GM19351 (cell line): ENCODE measurements at regions not wholly inside any gene's neighbourhood (a gene's known extent, or its start where the extent isn't known, plus 50 kb on each side); places are given as distances from the start of the nearest gene placed in this dataset.

Source experiments
- ATAC-seq: cut with Tn5 transposase; IDR thresholded peaks from one replicate; pipeline ENCODE4 v1.9.1; 2021; ENCODE audit warnings: mild to moderate bottlenecking, moderate library complexity; ENCODE audit not compliant: unreplicated experiment

DNA sequence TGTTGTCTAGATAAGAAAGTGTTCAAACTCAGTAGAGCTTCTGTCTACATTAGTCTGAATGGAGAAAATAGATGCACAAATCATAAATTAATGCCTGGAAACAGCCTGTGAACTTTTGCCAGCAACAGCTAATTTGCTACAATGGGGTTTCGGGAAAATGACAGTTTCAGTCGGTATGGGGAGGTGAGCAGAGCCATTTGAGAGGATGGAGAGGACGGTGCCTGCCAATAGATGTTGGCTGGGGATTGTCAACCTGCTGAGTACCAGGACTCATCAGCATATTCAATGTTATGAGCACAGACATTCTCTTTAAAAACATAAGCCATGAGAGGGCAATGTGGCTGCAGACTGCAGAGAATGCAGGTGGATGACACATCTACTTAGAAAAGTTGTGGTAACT, 230.3 kb upstream of the PCDH18 start:
- ATAC-seq = no peak

DNA sequence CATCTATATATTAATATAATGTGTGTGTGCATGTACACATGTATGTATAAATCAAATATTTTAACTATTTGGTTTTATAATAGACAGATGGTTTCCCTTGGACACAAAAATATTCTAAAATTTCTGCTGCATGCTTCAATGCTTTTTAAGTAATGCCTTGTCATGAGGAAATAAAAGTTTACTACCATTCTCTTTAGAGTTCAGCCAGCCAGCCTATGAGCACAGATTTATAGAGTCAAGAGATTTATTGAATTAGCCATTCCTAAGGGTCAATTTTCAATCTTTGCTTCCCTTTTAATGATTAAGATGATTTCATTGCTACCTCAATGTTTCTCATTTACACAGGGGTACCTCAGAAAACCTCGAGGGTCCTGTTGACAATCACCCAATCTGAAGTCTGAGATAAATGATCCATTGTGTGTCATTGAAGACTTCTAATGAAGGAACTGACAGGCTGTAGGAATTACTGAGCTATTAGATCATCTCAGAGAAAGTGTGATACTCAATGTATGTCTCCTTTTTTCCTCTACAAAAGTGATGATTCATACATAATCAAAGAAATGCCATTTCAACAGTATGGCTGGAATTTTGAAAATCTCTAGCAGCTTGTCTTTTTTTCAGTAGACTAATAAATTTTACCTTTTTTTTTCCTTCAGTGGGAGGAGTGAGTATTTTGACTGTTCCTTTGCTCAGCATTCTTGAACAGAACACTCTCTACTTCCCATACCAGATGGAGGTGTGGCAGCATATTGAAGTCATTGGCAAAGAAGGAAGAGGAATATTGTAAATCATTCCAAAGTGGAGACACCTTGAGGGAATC, 222.6 kb upstream of the PCDH18 start:
- ATAC-seq = no peak

DNA sequence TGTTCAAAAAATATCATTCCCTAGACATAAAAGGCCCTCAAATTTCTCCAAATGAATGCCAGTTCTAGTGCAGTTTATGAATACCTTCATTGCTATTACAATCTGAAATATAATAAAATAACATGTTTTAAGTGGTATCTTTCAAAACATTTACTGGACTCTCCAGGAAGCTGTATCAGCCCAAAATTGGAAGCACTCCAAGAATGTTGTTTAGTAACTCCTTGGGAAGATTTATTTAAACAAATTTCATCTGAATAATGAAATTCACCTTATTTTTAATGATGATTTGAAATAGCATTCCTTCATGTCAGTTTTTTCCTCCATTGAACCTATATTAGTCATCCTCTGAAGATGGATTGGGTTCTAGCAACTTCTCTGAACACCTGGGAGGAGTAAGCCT, 217.2 kb upstream of the PCDH18 start:
- no peak for ATAC-seq

DNA sequence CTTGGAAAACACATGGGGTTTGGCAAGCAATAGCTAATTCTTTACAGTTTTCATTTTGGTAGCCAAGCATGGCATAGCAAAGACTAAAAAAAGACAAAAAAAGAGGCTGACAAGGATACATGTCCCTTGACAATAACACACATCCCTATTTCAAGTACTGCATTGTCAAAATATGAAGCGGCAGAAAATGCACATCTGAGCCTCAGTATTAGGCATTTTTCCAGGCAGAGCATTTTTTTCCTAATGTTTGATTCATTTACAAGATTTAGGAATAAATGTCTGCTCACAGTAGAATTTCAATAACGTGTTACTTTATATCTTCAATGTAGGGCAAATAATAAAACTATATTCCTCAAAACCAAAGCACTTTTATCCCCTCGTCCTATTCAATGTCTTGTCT, 216.3 kb upstream of the PCDH18 start:
- ATAC-seq = no peak

DNA sequence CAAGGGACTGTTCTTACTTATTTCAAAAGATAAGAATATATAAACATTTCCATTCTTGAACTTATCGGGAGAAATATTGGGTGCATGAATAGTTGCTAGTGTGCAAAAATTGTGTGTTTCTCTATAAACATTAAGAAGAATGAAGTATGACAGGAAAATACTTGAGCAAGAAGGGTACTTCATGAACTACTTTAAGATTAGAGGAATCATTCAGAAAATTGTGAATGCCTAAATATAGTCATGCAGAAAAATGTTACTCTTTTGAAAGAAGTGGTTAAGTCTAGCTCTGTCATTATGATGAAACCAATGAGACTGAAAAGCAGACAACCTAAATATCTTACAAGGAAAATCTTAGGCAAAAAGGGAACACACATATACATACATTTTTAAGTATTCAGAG, 207.8 kb upstream of the PCDH18 start:
- ATAC-seq = no peak

DNA sequence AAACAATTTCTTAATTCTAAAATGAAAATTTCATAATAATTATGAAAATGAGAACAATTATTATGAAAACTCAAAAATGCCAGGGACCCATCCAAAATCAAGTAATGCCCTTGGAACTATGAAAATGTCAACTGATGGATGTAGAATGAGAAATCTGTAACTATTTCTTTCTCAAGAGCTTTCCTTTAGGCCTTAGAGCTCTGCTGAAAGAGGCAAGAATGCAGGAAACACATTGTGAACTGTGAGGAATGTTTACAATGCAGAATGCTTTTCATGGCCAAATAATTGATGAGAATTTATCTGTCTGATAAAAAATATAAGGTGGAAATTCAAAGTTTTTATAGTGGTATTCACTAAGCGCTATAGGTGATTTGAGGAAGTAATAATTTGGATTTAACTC, 207.1 kb upstream of the PCDH18 start:
- ATAC-seq = no peak

DNA sequence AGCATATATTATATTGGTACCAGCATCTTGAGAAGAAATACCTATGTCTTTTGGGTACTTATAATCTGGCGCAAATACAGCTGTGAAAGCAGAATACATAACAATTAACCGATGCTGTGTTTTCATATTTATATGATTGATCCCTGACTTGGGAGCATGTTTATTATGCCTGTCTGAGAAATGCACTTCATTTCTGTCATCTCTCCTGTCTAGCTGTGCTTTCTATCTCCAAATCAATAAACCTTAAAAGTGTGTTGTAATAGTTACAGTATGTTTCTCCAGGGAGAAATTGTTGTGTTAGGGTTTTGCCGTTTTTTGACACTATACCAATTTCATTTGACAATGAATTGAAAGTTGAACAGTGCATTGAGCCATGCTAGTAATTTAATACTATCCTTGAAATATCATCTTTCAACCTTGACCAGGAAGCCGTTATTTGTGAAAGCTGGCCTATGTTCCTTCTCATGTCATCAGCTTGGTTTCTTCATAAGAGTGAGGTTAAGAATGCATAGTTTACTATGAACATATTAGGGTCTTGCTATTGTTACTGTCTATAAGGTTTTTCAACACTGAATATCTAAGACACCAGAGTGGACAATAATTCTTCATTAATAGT, 206.2 kb upstream of the PCDH18 start:
- no peak for ATAC-seq

DNA sequence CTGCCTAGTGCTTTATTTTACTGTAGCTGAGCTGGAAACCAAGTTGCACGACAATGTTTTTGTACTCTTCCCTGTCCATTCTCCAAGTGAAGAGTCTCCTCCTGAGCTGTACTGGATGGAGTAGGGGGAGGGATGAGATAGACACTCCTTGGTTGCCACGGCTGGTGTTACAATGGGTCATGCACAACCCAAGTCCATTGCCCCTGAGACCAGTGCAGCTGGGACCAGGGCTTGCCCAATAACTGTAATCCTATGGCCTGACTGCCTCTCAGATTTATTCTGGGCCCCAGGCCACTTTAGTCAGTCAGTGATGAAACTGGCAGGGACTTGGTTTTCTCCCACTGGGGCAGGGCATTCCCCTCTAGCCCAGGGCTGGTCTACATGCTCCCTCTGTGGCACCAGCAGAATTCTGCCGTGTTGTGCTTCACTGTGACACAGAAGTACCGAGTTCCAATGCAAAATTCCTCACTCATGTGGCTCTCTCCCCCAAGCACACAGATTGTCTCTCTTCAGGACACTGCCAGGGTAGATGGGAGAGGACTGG, 203.3 kb upstream of the PCDH18 start:
- ATAC-seq = no peak

DNA sequence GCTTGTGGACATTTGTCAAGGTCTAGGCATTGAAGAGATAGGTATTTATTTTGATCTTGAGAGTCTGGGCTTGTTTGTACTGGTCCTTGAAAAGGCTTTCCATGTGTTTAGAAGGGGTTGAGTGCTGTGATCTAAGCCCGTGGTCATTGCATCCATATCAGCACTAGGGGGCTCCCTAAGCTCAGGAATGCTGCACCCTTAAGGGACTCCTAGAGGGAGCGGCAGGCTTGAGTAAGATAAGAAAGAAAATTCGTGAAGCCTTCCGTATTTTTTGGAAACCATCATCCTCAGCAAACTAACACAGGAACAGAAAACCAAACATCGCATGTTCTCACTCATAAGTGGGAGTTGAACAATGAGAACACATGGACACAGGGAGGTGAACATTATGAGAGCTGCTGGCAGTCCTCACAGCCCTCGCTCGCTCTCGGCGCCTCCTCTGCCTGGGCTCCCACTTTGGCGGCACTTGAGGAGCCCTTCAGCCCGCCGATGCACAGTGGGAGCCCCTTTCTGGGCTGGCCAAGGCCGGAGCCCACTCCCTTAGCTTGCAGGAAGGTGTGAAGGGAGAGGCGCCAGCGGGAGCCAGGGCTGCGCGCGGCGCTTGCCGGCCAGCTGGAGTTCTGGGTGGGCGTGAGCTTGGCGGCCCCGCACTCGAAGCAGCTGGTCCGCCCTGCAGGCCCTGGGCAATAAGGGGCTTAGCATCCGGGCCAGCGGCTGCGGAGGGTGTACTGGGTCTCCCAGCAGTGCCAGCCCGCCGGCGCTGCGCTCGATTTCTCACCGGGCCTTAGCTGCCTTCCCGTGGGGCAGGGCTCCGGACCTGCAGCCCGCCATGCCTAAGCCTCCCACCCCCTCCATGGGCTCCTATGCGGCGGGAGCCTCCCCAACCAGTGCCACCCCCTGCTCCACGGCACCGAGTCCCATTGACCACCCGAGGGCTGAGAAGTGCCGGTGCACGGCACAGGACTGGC, 201.2 kb upstream of the PCDH18 start:
- ATAC-seq = peak; percentile 85

DNA sequence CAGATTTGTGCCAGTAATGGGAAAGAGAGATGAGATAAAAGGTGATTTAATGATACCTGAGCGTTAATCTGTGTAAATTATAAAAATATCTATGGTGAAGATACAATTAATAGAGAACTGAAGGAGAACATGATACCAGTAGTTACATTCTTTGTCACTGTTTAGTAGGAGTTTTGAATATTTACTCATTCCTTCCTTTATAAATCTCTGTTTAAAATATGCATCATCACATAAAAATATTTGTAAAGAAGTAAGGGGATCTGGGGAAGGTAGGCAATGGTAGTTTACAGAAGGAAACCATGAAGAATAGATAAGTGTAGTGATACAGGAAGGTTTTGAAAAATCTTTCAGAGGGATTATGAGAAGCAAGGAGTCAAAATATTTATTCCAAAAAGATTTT, 190.6 kb upstream of the PCDH18 start:
- no peak for ATAC-seq

DNA sequence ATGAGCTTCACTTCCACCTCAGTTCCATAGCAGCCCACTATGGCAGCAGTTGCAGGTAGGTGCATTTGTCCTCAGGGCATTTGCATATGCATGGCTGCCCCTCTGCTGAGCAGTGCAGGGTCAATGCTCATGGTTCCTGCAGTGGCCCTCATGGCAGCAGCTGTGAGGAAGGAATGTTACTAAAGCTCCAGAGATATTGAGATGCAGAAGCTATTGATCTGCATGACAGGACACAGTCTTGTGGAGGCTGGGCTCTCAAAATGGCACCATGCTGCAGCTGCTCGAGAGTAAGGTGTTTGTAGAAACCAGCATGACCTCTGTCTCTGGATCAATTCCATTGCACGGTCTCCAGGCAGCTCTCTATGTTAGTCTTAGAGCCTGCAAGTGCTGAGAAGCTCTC, 179.2 kb upstream of the PCDH18 start:
- no peak for ATAC-seq

DNA sequence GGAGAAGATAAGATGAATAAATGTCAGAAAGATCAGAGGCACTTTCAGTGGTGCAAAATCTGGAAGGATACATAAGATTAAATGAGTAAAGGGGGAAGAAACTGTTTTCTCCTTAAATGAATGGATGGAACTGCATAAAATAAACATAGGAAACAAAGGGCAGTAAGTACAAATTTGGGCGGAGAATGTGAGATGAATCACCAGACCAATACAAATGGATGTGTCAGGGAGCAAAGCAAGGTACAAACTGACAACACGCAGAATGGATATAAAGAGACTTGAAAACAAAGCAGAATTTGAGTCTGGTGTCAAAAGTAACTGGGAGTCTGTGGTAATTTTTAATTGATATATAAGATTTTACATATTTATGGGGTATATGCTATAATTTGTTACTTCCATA, 175.3 kb upstream of the PCDH18 start:
- no peak for ATAC-seq

DNA sequence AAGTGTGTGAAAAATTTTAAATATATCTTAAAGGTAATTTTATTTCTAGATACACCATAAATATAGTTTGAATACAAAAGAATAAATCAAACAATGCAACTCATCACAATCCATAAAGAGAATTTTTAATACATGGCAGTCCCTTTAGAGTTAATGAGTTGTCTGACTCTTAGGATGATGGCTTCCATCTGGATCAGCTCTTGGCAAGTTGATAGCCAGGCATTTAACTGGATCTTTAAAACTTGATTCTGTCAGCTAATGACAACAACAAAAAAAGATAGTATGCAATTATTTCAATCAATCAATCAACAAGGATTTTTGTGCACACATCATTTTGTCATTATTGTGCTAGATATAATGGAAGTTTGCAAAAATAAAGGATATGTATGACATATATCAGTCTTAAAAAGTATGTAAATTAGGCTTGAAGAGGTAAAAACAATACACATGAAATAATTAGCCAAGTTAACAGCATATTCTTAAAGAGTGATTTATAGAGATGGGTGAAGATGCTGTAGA, 174.9 kb upstream of the PCDH18 start:
- no peak for ATAC-seq

DNA sequence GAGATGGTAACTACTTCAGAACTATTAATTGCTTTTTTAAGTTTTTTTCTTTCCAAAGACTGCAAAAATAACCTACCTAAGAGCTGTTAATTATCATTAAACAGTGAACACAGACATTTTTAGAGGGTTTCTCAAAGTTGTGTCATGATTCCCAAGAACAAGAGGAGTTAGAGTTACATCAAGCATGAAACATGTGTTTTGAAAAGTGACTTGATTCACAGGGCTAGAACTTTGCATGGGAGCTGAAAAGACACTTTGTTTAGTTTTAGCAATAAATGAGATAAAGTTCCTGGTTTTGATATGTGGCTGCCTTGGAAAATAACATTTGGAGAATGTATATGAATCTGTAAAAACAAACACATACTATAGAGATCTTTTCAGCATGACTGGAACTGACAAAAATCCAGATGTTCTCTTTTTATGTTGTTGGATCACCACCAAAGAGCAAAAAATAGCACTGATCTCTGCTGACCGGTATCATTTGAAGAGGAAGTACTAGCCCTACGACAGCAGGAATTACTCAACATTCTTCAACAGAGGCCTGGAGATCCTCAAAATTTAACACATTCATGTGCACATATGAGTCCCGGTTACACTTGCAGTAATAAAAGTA, 173.0 kb upstream of the PCDH18 start:
- ATAC-seq = no peak

DNA sequence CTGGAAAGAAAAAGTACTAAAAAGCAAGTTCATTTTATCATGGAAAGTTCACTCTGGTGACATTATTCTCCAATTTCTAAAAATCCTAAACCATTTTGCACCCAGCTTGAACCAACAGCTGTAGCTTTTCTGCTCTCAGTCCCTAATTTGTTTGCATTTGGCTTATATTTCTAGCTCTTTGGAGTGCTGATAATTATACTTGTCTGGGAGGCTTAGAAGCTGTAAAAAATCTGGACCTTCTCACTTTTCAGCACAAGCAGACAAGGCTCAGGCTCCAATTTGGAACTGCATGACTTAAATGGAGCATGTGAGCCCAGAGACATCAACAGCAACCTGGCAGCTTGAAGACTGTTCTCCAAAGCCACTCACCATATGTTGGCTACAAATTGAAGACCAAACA, 170.9 kb upstream of the PCDH18 start:
- ATAC-seq = no peak

DNA sequence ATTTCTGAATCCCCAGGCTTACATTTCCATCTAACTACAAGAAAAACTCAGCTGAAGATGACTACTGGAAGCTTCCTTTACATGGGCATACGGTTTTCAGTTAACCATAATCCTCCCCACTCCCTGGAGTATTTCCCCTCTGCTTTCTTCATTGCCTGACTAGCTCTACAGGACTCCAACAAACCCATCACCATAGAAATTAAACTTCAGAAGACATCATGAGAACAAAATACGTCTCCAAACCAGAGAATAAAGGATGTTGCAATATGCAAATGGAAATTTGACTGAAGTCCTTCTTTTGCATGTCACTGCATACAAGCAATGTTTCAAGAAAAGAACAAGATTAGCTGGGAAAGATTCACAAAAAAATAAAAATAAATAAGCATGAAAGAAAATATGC, 170.2 kb upstream of the PCDH18 start:
- no peak for ATAC-seq

DNA sequence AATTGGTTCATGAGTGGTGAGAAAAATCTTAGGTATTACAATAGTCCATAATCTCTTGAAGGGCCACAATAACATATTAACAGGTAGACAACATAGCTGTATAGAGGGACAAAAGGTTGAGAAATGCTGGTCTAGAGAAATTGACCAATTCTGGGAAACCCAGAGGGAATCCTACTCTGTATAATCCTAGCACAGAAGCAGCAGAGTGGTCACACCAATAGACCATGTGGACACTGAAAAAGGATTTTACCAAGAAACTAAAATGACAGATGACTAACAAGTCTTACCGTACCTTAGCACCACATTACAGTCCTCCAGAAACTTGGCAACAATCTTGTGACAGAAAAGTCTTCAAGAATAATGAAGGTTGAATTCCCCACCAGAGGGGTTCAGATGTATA, 169.1 kb upstream of the PCDH18 start:
- no peak for ATAC-seq

DNA sequence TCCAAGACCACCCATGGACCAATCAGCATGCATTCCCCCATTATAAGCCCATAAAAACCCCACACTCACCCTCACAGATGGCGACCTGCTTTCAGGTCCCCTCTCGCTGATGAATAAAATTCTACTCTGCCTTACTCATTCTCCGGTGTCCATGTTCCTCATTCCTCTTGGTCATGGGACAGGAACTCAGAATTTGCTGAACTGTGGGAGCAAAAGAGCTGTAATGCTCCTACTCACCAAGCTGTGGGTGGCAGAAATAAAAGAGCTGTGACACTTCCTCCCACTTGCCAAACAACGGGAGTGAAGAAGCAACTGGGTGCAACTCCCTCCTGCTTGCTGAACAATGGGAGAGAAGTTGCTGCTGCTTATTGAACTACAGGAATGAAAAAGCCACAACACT, 168.5 kb upstream of the PCDH18 start:
- no peak for ATAC-seq

DNA sequence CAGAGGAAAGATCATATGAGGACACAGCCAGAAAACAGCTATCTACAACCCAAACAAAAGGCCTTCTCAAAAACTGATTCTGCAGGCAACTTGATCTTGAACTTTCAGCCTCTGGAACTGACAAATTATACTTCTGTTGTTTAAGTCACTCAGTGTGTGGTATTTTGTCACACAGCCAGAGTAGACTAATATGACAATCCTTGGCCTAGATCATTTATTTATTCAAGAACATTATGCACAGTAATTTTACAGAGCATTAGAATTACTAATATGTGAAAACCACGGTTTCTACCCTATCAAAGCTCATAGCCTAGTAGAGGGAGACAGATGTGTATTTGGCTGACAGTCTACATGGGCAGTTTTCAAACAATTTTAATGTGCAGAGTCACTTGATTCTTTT, 167.8 kb upstream of the PCDH18 start:
- ATAC-seq = no peak

DNA sequence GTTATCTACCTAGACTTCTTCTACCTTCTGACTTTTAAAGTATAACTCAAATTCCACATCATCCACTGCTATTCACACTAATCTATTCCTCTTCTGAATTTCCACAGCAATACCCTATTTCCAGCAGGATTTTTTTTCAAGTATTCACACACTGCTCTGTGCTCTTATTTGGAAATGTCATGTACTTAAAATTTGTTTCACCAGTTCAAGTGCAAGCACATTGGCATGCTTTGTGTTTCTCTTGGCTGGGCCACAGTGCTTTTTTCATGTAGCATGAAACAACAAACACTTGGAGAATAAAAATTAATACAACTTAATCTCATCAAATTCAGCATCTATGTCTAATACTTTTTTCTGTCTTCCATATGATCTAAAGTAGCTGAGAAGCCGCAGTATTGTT, 161.8 kb upstream of the PCDH18 start:
- no peak for ATAC-seq

DNA sequence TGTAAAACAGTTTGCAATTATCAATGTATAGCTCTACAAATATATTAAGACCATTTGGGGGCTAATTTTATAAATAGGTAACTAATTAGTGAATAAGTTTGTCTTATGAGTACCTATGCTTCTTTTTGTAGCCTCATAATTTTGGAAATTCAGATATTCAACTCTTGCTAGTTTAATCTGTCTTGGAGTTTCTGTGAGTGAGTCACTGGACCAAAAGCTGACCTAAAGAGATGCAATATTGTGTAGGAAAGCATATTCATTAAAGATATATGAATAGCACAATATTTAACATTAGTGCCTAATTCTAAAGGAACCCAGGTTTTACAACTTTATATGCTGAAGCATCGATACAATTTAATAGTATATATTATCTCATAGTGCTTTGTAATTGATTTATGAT, 161.3 kb upstream of the PCDH18 start:
- no peak for ATAC-seq
